CD14-positive monocyte (primary cell): ENCODE measurements at regions not wholly inside any gene's neighbourhood (a gene's known extent, or its start where the extent isn't known, plus 50 kb on each side); places are given as distances from the start of the nearest gene placed in this dataset.

Source experiments
- DNase-seq, 3 donors: peaks; one replicate each; pipeline ENCODE4 v3.0.0-alpha.2; 2011 to 2022
- H2AFZ ChIP-seq: 2 replicates; pipeline ENCODE4 v1.6.0; 2012; ENCODE audit warnings: mild to moderate bottlenecking, low read depth, low read length, inconsistent platforms; ENCODE audit not compliant: insufficient read depth, poor library complexity, severe bottlenecking
- H3K27ac ChIP-seq, 2 donors: 1 replicate in 1 of 2; 2 replicates in 1 of 2; pipeline ENCODE4 v1.5.1; 2012 to 2013; ENCODE audit warnings: low read length in 2 of 2, control low read depth in 1 of 2, inconsistent platforms in 1 of 2, low read depth in 1 of 2, mild to moderate bottlenecking in 1 of 2
- H3K27me3 ChIP-seq, 2 donors: one replicate each; pipeline versions ENCODE4 v1.6.0 to v1.6.1; 2011 to 2013; ENCODE audit warnings: low read length in 2 of 2; ENCODE audit not compliant: control insufficient read depth in 2 of 2, insufficient read depth in 2 of 2
- H3K36me3 ChIP-seq, 2 donors: replicated peaks in 1 of 2; 1 replicate in 1 of 2; 2 replicates in 1 of 2; pipeline versions ENCODE4 v1.5.1 to v1.6.1; 2012 to 2013; ENCODE audit warnings: low read length in 2 of 2, control low read depth in 1 of 2, inconsistent platforms in 1 of 2, mild to moderate bottlenecking in 1 of 2; ENCODE audit not compliant: insufficient read depth in 2 of 2, control insufficient read depth in 1 of 2
- H3K4me1 ChIP-seq, 2 donors: 1 replicate in 1 of 2; 2 replicates in 1 of 2; pipeline versions ENCODE4 v1.5.1 to v1.6.1; 2012 to 2013; ENCODE audit warnings: low read length in 2 of 2, control low read depth in 1 of 2, inconsistent platforms in 1 of 2, mild to moderate bottlenecking in 1 of 2, moderate library complexity in 1 of 2; ENCODE audit not compliant: insufficient read depth in 2 of 2, control insufficient read depth in 1 of 2
- H3K4me2 ChIP-seq: replicated peaks from 2 replicates; pipeline ENCODE3; 2012; ENCODE audit warnings: low read length, moderate library complexity, mild to moderate bottlenecking; ENCODE audit not compliant: poor library complexity, severe bottlenecking; ENCODE audit errors: extremely low read depth
- H3K4me3 ChIP-seq, 3 experiments: fragments of 200-600 bp in 1 of 3; sonication (generic) in 1 of 3; replicated peaks in 1 of 3; 1 replicate in 2 of 3; 2 replicates in 1 of 3; pipeline ENCODE4 v1.5.1; 2011 to 2013; ENCODE audit warnings: low read length in 3 of 3, mild to moderate bottlenecking in 3 of 3, control low read depth in 2 of 3, low read depth in 2 of 3, inconsistent platforms in 1 of 3, moderate library complexity in 1 of 3
- H3K79me2 ChIP-seq: 2 replicates; pipeline ENCODE4 v1.6.0; 2012; ENCODE audit warnings: mild to moderate bottlenecking, control low read depth, inconsistent platforms, low read length, moderate library complexity; ENCODE audit not compliant: insufficient read depth
- H3K9ac ChIP-seq: 2 replicates; pipeline ENCODE4 v1.6.0; 2017; ENCODE audit warnings: low read length, mild to moderate bottlenecking; ENCODE audit not compliant: insufficient read depth, poor library complexity, severe bottlenecking
- H3K9me3 ChIP-seq, 2 donors: replicated peaks in 1 of 2; 1 replicate in 1 of 2; 2 replicates in 1 of 2; pipeline versions ENCODE4 v1.5.1 to v1.6.1; 2012 to 2013; ENCODE audit warnings: low read length in 2 of 2, control low read depth in 1 of 2; ENCODE audit not compliant: control insufficient read depth in 1 of 2, insufficient read depth in 1 of 2
- H4K20me1 ChIP-seq: 2 replicates; pipeline ENCODE4 v1.6.0; 2012; ENCODE audit warnings: mild to moderate bottlenecking, low read length, control low read depth, moderate library complexity; ENCODE audit not compliant: insufficient read depth
- H3K27ac Mint-ChIP-seq, 7 donors: one replicate each; pipeline ENCODE4 v1.8.0; 2020; ENCODE audit warnings: mild to moderate bottlenecking in 7 of 7, mixed read lengths in 7 of 7, moderate library complexity in 6 of 7, inconsistent platforms in 2 of 7
- H3K27me3 Mint-ChIP-seq, 3 donors: one replicate each; pipeline ENCODE4 v1.8.0; 2021 to 2022; ENCODE audit warnings: low read depth in 3 of 3, mild to moderate bottlenecking in 3 of 3, mixed read lengths in 3 of 3, moderate library complexity in 3 of 3, inconsistent platforms in 1 of 3
- H3K36me3 Mint-ChIP-seq, 2 donors: one replicate each; pipeline ENCODE4 v1.8.0; 2020; ENCODE audit warnings: mixed read lengths in 2 of 2, inconsistent platforms in 1 of 2, mild to moderate bottlenecking in 1 of 2
- H3K4me1 Mint-ChIP-seq: one replicate; pipeline ENCODE4 v1.8.0; 2020; ENCODE audit warnings: mild to moderate bottlenecking, mixed read lengths
- H3K4me3 Mint-ChIP-seq, 2 donors: one replicate each; pipeline ENCODE4 v1.8.0; 2020; ENCODE audit warnings: mild to moderate bottlenecking in 2 of 2, mixed read lengths in 2 of 2, moderate library complexity in 1 of 2
- H3K9me3 Mint-ChIP-seq, 7 donors: one replicate each; pipeline ENCODE4 v1.8.0; 2020 to 2022; ENCODE audit warnings: mixed read lengths in 7 of 7, mild to moderate bottlenecking in 6 of 7, moderate library complexity in 6 of 7, inconsistent platforms in 2 of 7
- WGBS: methylation state at CpG from one replicate; pipeline ENCODE4 v1.1.5; 2013; ENCODE audit warnings: missing lambda C conversion rate; ENCODE audit not compliant: insufficient coverage; 5-methylcytosine and 5-hydroxymethylcytosine counted together
- intact Hi-C, 2 donors: fragments of 100-400 bp; cut with micrococcal nuclease; formaldehyde crosslinking; loops; one replicate each; pipeline versions ENCODE4 v1.15.0 to v1.15.1; 2023
- TF ChIP-seq, protein P1 (sequence below): fragments of 200-600 bp; IDR thresholded peaks from one replicate; pipeline ENCODE4 v1.8.0; 2022; ENCODE audit warnings: antibody characterized with exemption, mild to moderate bottlenecking

DNA sequence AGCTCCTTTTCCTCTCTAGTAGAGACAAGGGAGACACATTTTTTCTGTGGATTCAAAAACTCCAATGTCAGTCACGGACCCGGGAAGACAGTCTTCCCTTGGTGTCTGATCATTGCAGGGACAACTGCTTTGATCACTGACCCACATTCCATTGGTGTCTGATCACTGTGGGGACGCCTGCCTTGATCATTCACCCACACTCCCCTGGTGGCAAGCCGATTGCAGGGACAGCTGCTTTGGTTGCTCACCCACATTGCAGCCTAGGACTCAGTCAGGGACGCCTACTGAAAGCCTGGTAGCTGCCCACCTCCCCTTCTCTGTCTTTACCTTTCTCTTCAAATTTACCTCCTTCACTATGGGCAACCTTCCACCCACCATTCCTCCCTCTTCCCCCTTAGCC lies 206.6 kb upstream of the DUSP10 start:
- Histone ChIP-seq H3K4me3 (no peak overlapping the region), H2AFZ (no peak overlapping the region), H3K9ac (no peak overlapping the region), H3K4me1 (no peaks in the 10 kb centered on the region), H3K27me3 (no peaks in the 10 kb centered on the region), H3K4me2 (no peak overlapping the region), H3K79me2 (no peaks in the 10 kb centered on the region), H3K36me3 (peaks cover 0 to 6% of the 10 kb centered on the region in 2 donors), H4K20me1 (no peaks in the 10 kb centered on the region), H3K9me3 (peaks cover 9 to 17% of the 10 kb centered on the region in 2 donors), H3K27ac (no peak overlapping the region)
- intact Hi-C loops, result no loop called here
- Mint-ChIP-seq H3K4me3 (no peak overlapping the region), H3K36me3 (peaks cover 23 to 45% of the 10 kb centered on the region in 2 donors), H3K27ac (no peak overlapping the region), H3K9me3 (peaks cover 13 to 28% (median 21%) of the 10 kb centered on the region in 7 donors), H3K27me3 (peaks cover 0 to 3% (median 0%) of the 10 kb centered on the region in 3 donors), H3K4me1 (no peaks in the 10 kb centered on the region)
- WGBS, result 100% methylated on average over 4 of the region's 5 CpGs
- DNase-seq, result no peak
- TF ChIP-seq, protein P1, sequence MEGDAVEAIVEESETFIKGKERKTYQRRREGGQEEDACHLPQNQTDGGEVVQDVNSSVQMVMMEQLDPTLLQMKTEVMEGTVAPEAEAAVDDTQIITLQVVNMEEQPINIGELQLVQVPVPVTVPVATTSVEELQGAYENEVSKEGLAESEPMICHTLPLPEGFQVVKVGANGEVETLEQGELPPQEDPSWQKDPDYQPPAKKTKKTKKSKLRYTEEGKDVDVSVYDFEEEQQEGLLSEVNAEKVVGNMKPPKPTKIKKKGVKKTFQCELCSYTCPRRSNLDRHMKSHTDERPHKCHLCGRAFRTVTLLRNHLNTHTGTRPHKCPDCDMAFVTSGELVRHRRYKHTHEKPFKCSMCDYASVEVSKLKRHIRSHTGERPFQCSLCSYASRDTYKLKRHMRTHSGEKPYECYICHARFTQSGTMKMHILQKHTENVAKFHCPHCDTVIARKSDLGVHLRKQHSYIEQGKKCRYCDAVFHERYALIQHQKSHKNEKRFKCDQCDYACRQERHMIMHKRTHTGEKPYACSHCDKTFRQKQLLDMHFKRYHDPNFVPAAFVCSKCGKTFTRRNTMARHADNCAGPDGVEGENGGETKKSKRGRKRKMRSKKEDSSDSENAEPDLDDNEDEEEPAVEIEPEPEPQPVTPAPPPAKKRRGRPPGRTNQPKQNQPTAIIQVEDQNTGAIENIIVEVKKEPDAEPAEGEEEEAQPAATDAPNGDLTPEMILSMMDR, result no peak

DNA sequence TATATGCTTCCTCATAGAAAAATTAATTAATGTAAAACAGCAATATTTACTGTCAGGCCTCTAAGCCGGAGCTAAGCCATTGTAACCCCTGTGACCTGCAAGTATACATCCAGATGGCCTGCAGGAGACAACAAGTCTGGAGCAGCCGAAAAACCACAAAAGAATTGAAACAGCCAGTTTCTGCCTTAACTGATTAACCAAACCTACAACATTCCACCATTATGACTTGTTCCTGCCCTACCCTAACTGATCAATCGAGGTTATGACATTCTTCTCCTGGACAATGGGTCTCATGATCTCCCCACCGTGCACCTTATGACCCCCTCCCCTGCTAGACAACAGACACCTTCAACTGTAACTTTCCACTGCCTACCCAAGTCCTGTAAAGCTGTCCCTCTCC lies 205.8 kb upstream of the DUSP10 start:
- no peak overlapping the region for H3K4me3 Mint-ChIP-seq
- no peak for DNase-seq
- H3K4me1 Mint-ChIP-seq, result no peaks in the 10 kb centered on the region
- TF ChIP-seq, protein P1, result no peak
- H3K4me2 ChIP-seq, result no peak overlapping the region
- H3K9me3 Mint-ChIP-seq, result peaks cover 13 to 26% (median 21%) of the 10 kb centered on the region in 7 donors
- WGBS, result 83% methylated on average over 3 of the region's 4 CpGs
- no peaks in the 10 kb centered on the region for H3K4me1 ChIP-seq
- no peaks in the 10 kb centered on the region for H3K27me3 ChIP-seq
- H3K36me3 ChIP-seq, result peaks cover 0 to 6% of the 10 kb centered on the region in 2 donors
- H3K36me3 Mint-ChIP-seq, result peaks cover 23 to 45% of the 10 kb centered on the region in 2 donors
- no peaks in the 10 kb centered on the region for H3K79me2 ChIP-seq
- intact Hi-C loops, result no loop called here
- H3K27ac ChIP-seq, result no peak overlapping the region
- peaks cover 9 to 17% of the 10 kb centered on the region in 2 donors for H3K9me3 ChIP-seq
- no peak overlapping the region for H3K9ac ChIP-seq
- no peak overlapping the region for H3K27ac Mint-ChIP-seq
- no peak overlapping the region for H3K4me3 ChIP-seq
- peaks cover 0 to 3% (median 0%) of the 10 kb centered on the region in 3 donors for H3K27me3 Mint-ChIP-seq
- H2AFZ ChIP-seq, result no peak overlapping the region
- no peaks in the 10 kb centered on the region for H4K20me1 ChIP-seq
